ENCODE measurements at regions not wholly inside any gene's neighbourhood (a gene's known extent, or its start where the extent isn't known, plus 50 kb on each side); places are given as distances from the start of the nearest gene placed in this dataset.

GRCh38 chr11:110859998-110860397 is 147.8 kb upstream of the ARHGAP20 start:
- CTCF ChIA-PET, result no interaction called here
- TF ChIP-seq LEF1 (IDR thresholded peaks at IDR 0.05; ENCODE audit: borderline replicate concordance) (no peak), CTBP1 (IDR thresholded peaks at IDR 0.05; ENCODE audit: borderline replicate concordance) (no peak), ELF4 (IDR thresholded peaks at IDR 0.05) (no peak), FOXM1 (IDR thresholded peaks at IDR 0.05; ENCODE audit: borderline replicate concordance) (no peak), HDGF (IDR thresholded peaks at IDR 0.05; ENCODE audit: borderline replicate concordance) (no peak), SP1 (IDR thresholded peaks at IDR 0.05) (no peak), ARNT (IDR thresholded peaks at IDR 0.05) (no peak), ZNF384 (IDR thresholded peaks at IDR 0.05) (no peak), FOXK2 (IDR thresholded peaks at IDR 0.05) (no peak), L3MBTL2 (conservative IDR thresholded peaks at IDR 0.05) (no peak), FOXA1 (IDR thresholded peaks at IDR 0.05) (no peak), PKNOX1 (IDR thresholded peaks at IDR 0.05) (no peak), NFRKB (IDR thresholded peaks at IDR 0.05) (no peak)
- DNase-seq (ENCODE audit: extremely low spot score), result no peak
- POLR2A ChIA-PET, result no interaction called here

- CTCF ChIA-PET, result no interaction called here
- TF ChIP-seq ZNF384 (IDR thresholded peaks at IDR 0.05) (no peak), L3MBTL2 (conservative IDR thresholded peaks at IDR 0.05) (no peak), PKNOX1 (IDR thresholded peaks at IDR 0.05) (no peak), HDGF (IDR thresholded peaks at IDR 0.05; ENCODE audit: borderline replicate concordance) (no peak), FOXM1 (IDR thresholded peaks at IDR 0.05; ENCODE audit: borderline replicate concordance) (no peak)
- no peak for DNase-seq (ENCODE audit: extremely low spot score)
- POLR2A ChIA-PET, result no interaction called here
Measured at GRCh38 chr11:110859240-110859840, 147.1 kb upstream of the ARHGAP20 start.

- POLR2A ChIA-PET, result no interaction called here
- CTCF ChIA-PET, result no interaction called here
- DNase-seq (ENCODE audit: extremely low spot score), result no peak
- no peak for TF ChIP-seq PKNOX1 (IDR thresholded peaks at IDR 0.05)
- TF ChIP-seq ARNT (IDR thresholded peaks at IDR 0.05), result no peak
- TF ChIP-seq SUZ12 (IDR thresholded peaks at IDR 0.05), result no peak
- TF ChIP-seq SP1 (IDR thresholded peaks at IDR 0.05), result no peak
- no peak for TF ChIP-seq FOXM1 (IDR thresholded peaks at IDR 0.05; ENCODE audit: borderline replicate concordance)
- TF ChIP-seq ELF4 (IDR thresholded peaks at IDR 0.05), result no peak
- TF ChIP-seq CTBP1 (IDR thresholded peaks at IDR 0.05; ENCODE audit: borderline replicate concordance), result no peak
- TF ChIP-seq FOXA1 (IDR thresholded peaks at IDR 0.05), result no peak
Measured at GRCh38 chr11:110858547-110858921, 146.3 kb upstream of the ARHGAP20 start.

- DNase-seq (ENCODE audit: extremely low spot score), result no peak
- ChIA-PET CTCF (no interaction called here), POLR2A (no interaction called here)
- TF ChIP-seq LEF1 (IDR thresholded peaks at IDR 0.05; ENCODE audit: borderline replicate concordance), result no peak
- no peak for TF ChIP-seq L3MBTL2 (conservative IDR thresholded peaks at IDR 0.05)
- TF ChIP-seq TARDBP (IDR thresholded peaks at IDR 0.05), result no peak
- no peak for TF ChIP-seq ARNT (IDR thresholded peaks at IDR 0.05)
- no peak for TF ChIP-seq FOXM1 (IDR thresholded peaks at IDR 0.05; ENCODE audit: borderline replicate concordance)
- TF ChIP-seq CTBP1 (IDR thresholded peaks at IDR 0.05; ENCODE audit: borderline replicate concordance), result no peak
- no peak for TF ChIP-seq FOXA1 (IDR thresholded peaks at IDR 0.05)
Measured at GRCh38 chr11:110857892-110858546, 145.8 kb upstream of the ARHGAP20 start.

- POLR2A ChIA-PET, result no interaction called here
- TF ChIP-seq ELF4 (IDR thresholded peaks at IDR 0.05), result no peak
- TF ChIP-seq FOXM1 (IDR thresholded peaks at IDR 0.05; ENCODE audit: borderline replicate concordance), result no peak
- TF ChIP-seq SUZ12 (IDR thresholded peaks at IDR 0.05), result no peak
- no peak for TF ChIP-seq PKNOX1 (IDR thresholded peaks at IDR 0.05)
- no peak for TF ChIP-seq ARNT (IDR thresholded peaks at IDR 0.05)
- TF ChIP-seq L3MBTL2 (conservative IDR thresholded peaks at IDR 0.05), result no peak
- TF ChIP-seq LEF1 (IDR thresholded peaks at IDR 0.05; ENCODE audit: borderline replicate concordance), result no peak
- no peak for TF ChIP-seq FOXK2 (IDR thresholded peaks at IDR 0.05)
- no peak for TF ChIP-seq BHLHE40 (IDR thresholded peaks at IDR 0.05; ENCODE audit: borderline replicate concordance)
- TF ChIP-seq CTBP1 (IDR thresholded peaks at IDR 0.05; ENCODE audit: borderline replicate concordance), result no peak
- no peak for TF ChIP-seq SP1 (IDR thresholded peaks at IDR 0.05)
- TF ChIP-seq FOXA1 (IDR thresholded peaks at IDR 0.05), result no peak
- TF ChIP-seq NFRKB (IDR thresholded peaks at IDR 0.05), result no peak
- no peak for TF ChIP-seq HDGF (IDR thresholded peaks at IDR 0.05; ENCODE audit: borderline replicate concordance)
- TF ChIP-seq TARDBP (IDR thresholded peaks at IDR 0.05), result no peak
- no peak for TF ChIP-seq ZNF384 (IDR thresholded peaks at IDR 0.05)
- CTCF ChIA-PET, result no interaction called here
Measured at GRCh38 chr11:110856996-110857812, 145.0 kb upstream of the ARHGAP20 start.

More at GRCh38 chr11:110856996-110857812, 145.0 kb upstream of the ARHGAP20 start:
- DNase-seq (ENCODE audit: extremely low spot score), result no peak
